Testis (tissue), 2 donors: ENCODE measurements at regions not wholly inside any gene's neighbourhood (a gene's known extent, or its start where the extent isn't known, plus 50 kb on each side); places are given as distances from the start of the nearest gene placed in this dataset.

Experiments used
- POLR2A ChIP-seq: fragments of 450-650 bp; IDR thresholded peaks from one replicate; pipeline ENCODE4 v1.6.1; 2017; ENCODE audit warnings: antibody characterized with exemption, mild to moderate bottlenecking, moderate library complexity
- TF ChIP-seq, protein P1 (sequence below), 3 experiments: fragments of 450-650 bp in 2 of 3; fragments of 200-600 bp in 1 of 3; sonication (generic) in 1 of 3; IDR thresholded peaks; one replicate each; pipeline ENCODE4 v1.5.1; 2016 to 2019; ENCODE audit warnings: antibody characterized with exemption in 3 of 3, mild to moderate bottlenecking in 2 of 3, moderate library complexity in 1 of 3

- TF ChIP-seq, protein P1, sequence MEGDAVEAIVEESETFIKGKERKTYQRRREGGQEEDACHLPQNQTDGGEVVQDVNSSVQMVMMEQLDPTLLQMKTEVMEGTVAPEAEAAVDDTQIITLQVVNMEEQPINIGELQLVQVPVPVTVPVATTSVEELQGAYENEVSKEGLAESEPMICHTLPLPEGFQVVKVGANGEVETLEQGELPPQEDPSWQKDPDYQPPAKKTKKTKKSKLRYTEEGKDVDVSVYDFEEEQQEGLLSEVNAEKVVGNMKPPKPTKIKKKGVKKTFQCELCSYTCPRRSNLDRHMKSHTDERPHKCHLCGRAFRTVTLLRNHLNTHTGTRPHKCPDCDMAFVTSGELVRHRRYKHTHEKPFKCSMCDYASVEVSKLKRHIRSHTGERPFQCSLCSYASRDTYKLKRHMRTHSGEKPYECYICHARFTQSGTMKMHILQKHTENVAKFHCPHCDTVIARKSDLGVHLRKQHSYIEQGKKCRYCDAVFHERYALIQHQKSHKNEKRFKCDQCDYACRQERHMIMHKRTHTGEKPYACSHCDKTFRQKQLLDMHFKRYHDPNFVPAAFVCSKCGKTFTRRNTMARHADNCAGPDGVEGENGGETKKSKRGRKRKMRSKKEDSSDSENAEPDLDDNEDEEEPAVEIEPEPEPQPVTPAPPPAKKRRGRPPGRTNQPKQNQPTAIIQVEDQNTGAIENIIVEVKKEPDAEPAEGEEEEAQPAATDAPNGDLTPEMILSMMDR (IDR thresholded peaks at IDR 0.05) = no peak
- no peak for TF ChIP-seq POLR2A
Observed at GRCh38 chr20:60892095-60892813, 359.8 kb upstream of the CDH4 start.
